ENCODE measurements at regions not wholly inside any gene's neighbourhood (a gene's known extent, or its start where the extent isn't known, plus 50 kb on each side); places are given as distances from the start of the nearest gene placed in this dataset.

- no peak for TF ChIP-seq CTCF (IDR thresholded peaks at IDR 0.05)
- TF ChIP-seq EZH2 (IDR thresholded peaks at IDR 0.05) = no peak
Observed at GRCh38 chr6:156457601-156458000, 319.6 kb upstream of the ARID1B start.

Measured in neural progenitor cell (in vitro differentiated cells).